ENCODE measurements at regions not wholly inside any gene's neighbourhood (a gene's known extent, or its start where the extent isn't known, plus 50 kb on each side); places are given as distances from the start of the nearest gene placed in this dataset.

GRCh38 chr2:34656632-34657031, 1057.5 kb upstream of the FAM98A start:
- ChIA-PET SMC1A (ENCODE audit: uncharacterized antibody, unreplicated experiment) (no interaction called here), CTCF (interaction anchor here (1.2 kb wide), 1 partner anchor 86 kb away, joined by 4 read pairs; no protein-coding TSS in a partner anchor), RAD21 (ENCODE audit: unreplicated experiment) (no interaction called here), POLR2A (no interaction called here)
- H3K4me2 ChIP-seq (ENCODE audit: control insufficient read depth, insufficient read depth), result no peak overlapping the region
- FAIRE-seq, result no peak
- TF ChIP-seq IRF4 (IDR thresholded peaks at IDR 0.05; ENCODE audit: low read depth, low read length), result no peak
- no peak for TF ChIP-seq E2F8 (IDR thresholded peaks at IDR 0.05; ENCODE audit: low read depth, partially characterized antibody)
- 0 out of 4 replicates have a peak, but pooled peaks of 1 of the 2 experiments have one; percentile 33 for TF ChIP-seq IKZF2 (IDR thresholded peaks at IDR 0.05)
- TF ChIP-seq EED (IDR thresholded peaks at IDR 0.05; ENCODE audit: low read depth), result no peak
- TF ChIP-seq PAX5 (IDR thresholded peaks at IDR 0.05; ENCODE audit: borderline replicate concordance, low read depth, low read length), result no peak
- TF ChIP-seq NBN (IDR thresholded peaks at IDR 0.05), result no peak
- no peak for TF ChIP-seq ZZZ3 (IDR thresholded peaks at IDR 0.05; ENCODE audit: control insufficient read depth, insufficient read length, low read depth)
- 0 out of 2 replicates have a peak, but pooled peaks have one; percentile 18 for TF ChIP-seq ZNF24 (IDR thresholded peaks at IDR 0.05)
- no peak for TF ChIP-seq TAF1 (IDR thresholded peaks at IDR 0.05; ENCODE audit: borderline replicate concordance, low read depth, low read length)
- TF ChIP-seq SMARCA5 (IDR thresholded peaks at IDR 0.05), result no peak
- no peak for TF ChIP-seq IRF5 (IDR thresholded peaks at IDR 0.05; ENCODE audit: borderline replicate concordance)
- peak; percentile 41; the same call in 1 of the 2 replicates for TF ChIP-seq DPF2 (IDR thresholded peaks at IDR 0.05)
- no peak for TF ChIP-seq NR2C2 (IDR thresholded peaks at IDR 0.05; ENCODE audit: borderline replicate concordance, control insufficient read depth, insufficient read length, low read depth)
- no peak for TF ChIP-seq SMC3 (IDR thresholded peaks at IDR 0.05; ENCODE audit: borderline replicate concordance, low read length)
- no peak for TF ChIP-seq SREBF2 (IDR thresholded peaks at IDR 0.05; ENCODE audit: low read length)
- peak; percentile 70 for TF ChIP-seq PKNOX1 (IDR thresholded peaks at IDR 0.05)
- TF ChIP-seq SPI1 (IDR thresholded peaks at IDR 0.05; ENCODE audit: borderline replicate concordance, insufficient read depth, low read depth, low read length), result peak; percentile 72; the same call in 1 of the 2 replicates
- peak; percentile 40; the same call in 1 of the 2 replicates for TF ChIP-seq IKZF1 (conservative IDR thresholded peaks at IDR 0.05)
- TF ChIP-seq TCF12 (IDR thresholded peaks at IDR 0.05; ENCODE audit: low read depth, low read length), result no peak
- no peak for TF ChIP-seq MEF2B (IDR thresholded peaks at IDR 0.05; ENCODE audit: partially characterized antibody, poor library complexity, severe bottlenecking)
- no peaks in the 10 kb centered on the region for H3K9me3 ChIP-seq (replicated peaks; ENCODE audit: control insufficient read depth, insufficient read depth, low read length)
- no peaks in the 10 kb centered on the region for H3K79me2 ChIP-seq (ENCODE audit: control insufficient read depth, insufficient read depth, low read length)
- H3K4me3 ChIP-seq, result no peak overlapping the region
- H2AFZ ChIP-seq (ENCODE audit: control insufficient read depth, low read depth, low read length), result no peak overlapping the region
- in situ Hi-C loops (cut with MboI) (no loop called here), intact Hi-C loops (cut with micrococcal nuclease; ENCODE audit: unreplicated experiment) (no loop called here)
- peak; percentile 28 for DNase-seq (ENCODE audit: low read depth, low spot score)
- H3K9ac ChIP-seq (ENCODE audit: control insufficient read depth, insufficient read depth, low read length), result no peak overlapping the region
- BruUV-seq (replicated peaks), result no TSS peak
- no peaks in the 10 kb centered on the region for H3K4me1 ChIP-seq (ENCODE audit: control insufficient read depth, insufficient read depth, low read length)
- H4K20me1 ChIP-seq (ENCODE audit: control insufficient read depth, insufficient read depth), result no peaks in the 10 kb centered on the region
- no peak overlapping the region for H3K27ac ChIP-seq (ENCODE audit: control insufficient read depth, insufficient read depth)
- no peaks in the 10 kb centered on the region for H3K27me3 ChIP-seq (replicated peaks in 1 of 2; ENCODE audit: control insufficient read depth in 2 of 2, insufficient read depth in 2 of 2, low read length in 1 of 2)
- no peaks in the 10 kb centered on the region for H3K36me3 ChIP-seq (ENCODE audit: control insufficient read depth in 2 of 2, insufficient read depth in 2 of 2, low read length in 1 of 2)
- 0% methylated on average over 3 of the region's 3 CpGs for WGBS (ENCODE audit: insufficient coverage, insufficient replicate concordance, low lambda C conversion rate, missing lambda C conversion rate)
- peak; percentile 97 for ATAC-seq

All from GM12878 (cell line).